ENCODE measurements at regions not wholly inside any gene's neighbourhood (a gene's known extent, or its start where the extent isn't known, plus 50 kb on each side); places are given as distances from the start of the nearest gene placed in this dataset.

DNA sequence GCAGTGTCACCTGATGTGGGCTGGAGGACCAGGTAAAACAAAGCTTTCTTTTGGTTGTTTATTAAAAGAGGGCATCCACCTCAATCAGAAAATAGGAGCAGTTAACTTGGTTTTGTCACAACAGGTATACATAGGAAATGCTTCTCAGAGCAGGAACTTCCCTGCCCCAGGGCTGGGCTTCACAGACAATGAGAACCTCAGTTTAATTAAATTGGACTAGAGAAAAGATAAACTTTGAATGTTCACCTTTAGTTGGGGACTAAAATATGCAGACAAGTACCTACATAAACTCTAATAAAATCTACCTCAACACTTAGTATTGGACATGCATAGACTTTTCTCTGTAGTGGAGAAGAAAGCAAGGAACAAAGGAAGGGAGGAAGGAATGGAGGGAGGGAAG lies 392.0 kb downstream of the ENC1 start:
- no peak for DNase-seq

DNA sequence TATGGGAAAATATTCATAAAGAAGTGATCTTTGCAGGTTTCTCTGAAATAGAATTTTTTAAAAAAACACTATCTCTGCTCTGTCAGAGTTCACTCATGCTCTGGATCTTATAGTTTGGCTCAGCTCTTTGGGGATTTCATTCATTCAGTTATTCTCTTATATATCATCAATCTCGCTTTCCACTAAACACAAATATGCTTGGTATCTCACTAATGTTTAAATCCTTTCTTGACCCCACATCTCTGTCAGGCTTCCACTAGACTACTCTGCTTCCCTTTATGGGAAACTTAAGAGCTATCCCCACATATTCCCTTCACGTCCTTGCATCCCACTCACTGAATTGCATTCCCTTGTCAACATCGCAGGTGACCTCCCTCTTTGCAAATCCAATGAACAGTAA lies 396.1 kb downstream of the ENC1 start:
- no peak for DNase-seq

DNA sequence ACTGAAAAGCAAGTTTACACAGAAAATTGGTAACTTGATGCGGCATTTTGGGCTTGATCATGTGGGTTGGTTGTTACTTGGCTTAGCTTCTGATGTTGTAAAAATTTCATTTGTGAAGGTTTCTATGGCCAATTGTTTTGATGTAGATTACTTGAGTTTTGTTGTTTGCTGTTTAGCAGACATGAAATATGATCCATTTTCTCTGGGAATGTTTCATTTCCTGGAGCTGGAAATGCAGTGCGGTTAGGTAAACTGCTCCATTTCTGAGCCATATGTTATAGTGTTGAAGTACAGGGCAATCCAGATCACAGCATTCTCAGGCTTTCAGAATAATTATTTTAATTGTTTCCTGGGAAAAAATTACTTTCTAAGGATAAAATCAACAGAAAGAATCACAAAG lies 396.9 kb downstream of the ENC1 start:
- no peak for DNase-seq

DNA sequence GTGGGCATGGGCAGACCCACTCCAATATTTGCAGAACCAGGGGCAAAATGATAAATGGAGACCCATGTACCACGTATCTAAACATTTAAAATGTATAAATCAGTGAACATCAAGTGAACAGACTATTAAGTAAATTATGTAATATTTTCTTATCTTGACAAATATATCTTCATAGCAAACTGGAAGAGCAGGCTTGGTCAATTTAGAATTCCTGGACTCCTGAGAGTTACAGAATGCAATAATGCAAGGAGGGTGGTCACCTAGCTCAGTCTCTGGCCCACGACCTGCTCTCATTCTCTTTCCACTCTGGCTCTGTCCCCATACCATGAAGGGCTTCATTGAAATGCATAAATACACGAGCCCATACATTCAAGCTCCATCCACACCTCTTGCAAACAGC lies 398.0 kb downstream of the ENC1 start:
- DNase-seq: no peak

DNA sequence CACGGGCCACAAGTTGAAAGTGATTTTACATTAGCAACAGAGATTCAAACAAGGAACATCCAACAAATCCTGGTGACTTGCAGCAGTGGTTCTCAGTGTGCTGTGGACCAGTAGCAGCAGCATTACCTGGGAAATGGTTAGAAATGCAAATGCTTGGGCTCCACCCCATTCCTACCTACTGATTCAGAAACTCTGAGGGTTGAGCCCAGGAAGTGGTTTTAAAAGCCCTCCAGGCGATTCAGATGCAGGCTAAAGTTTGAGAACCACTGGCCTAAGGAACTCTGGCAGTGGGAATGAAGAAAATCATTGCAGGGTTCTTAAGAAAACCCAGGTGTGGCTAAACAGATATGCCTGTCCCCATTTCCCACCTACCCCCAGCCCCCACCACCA lies 398.8 kb downstream of the ENC1 start:
- peak; percentile 92 for DNase-seq

DNA sequence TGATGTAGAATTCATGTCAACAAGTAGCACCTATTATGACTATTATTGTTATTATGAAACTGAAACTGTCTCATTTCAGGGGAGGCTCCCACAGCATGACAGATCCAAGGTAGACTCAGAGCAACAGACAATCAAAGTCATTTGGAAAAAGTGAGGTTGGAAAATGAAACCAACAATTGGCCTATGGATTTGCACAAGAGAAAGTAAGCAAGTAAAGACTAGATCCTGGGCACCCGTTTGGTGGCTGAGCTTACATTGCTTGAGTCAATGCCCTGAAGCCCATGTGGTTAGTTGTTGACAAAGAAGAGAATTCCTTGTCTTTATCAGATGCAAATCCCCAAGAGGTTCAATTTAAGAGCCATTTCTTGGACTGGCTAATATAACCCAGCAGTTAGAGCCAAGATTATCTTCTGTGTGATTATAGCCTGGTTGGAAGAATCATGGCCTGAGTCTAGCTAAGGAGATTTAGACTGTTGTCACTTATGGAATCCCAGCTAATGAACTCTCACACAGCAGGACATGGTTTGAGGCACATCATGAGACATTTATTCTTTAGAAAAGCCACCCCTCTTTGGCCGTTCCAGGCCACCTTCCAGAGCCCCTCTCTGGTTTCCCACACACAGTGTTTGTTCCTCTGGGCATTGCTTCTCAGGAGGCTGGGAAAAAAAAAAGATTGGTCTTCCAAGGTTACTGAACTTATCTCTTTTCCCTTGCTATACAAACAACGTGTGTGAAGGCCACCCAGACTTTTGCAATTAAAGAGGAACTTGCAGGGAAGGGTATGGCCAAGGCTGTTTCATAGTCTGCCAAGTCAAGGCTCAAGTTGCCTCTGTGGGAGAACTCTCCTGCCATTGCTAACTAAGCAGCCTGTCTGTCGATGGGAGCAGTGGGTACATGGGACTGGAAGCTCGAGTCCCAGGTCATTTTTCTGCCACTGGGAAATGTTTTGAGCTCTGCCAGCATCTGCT lies 399.5 kb downstream of the ENC1 start:
- DNase-seq: peak; percentile 41

DNA sequence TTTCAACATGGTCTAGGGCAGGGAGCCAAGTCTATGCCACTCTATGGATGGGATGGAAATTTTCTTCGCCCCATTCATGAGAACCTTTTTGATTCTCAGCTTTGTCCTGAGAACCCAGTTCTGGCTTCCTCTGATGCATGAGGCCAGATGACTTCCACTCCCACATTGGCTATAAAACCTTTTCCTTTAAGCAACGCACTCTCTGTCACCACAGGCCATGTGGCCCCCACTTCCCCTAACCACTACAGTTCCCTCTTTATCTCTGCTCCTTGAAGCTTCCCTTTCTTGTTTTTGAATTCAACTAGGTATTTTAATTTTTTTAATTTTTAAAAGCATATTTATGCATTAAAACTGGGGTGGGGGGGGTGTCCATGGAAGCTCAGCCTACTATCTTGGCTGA lies 401.3 kb downstream of the ENC1 start:
- no peak for DNase-seq

DNA sequence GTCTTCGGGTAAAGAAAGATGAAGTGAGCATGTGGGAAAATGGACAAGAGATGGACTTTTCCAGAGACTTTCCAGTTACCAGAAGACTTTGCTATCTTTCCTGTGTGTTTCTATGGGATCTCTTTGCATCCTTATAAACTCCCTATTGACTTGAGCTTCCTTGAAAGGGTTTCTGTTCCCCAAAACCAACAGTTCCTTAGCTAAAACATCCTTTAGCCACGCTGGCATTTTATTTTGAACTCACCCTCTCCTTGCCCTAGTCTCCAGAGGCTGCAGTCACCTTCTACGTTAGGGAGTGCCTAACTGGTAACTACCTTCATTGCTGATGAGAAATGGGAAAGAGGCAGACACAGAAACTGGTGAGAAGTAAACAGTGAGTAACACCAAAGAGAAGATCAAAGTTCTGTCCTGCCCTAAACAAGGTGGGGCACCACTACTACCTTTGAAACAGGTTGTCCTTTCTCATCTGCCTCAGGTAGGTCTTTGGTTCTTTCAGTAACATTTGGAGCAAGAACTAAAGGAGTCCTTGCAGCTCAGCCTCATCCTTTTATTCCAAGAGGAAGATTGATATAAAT lies 402.9 kb downstream of the ENC1 start:
- DNase-seq: no peak

DNA sequence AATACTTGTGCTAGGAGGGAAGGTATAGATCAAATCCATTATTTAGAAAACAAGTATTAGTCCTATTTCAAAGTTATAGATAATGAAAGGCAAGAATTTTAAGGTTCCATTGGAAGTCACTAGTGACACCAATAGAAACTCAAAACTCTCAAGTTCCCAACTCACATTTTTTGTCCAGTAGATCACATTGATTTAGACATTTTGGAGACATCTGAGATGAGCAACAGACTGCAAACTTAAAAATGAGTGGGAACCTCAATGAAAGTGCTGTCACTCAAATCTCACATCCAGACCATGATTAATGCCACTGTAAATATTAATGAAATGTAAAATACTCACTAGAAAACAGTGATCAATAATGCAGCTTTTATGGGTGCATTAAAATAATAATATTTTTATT lies 405.0 kb downstream of the ENC1 start:
- no peak for DNase-seq

DNA sequence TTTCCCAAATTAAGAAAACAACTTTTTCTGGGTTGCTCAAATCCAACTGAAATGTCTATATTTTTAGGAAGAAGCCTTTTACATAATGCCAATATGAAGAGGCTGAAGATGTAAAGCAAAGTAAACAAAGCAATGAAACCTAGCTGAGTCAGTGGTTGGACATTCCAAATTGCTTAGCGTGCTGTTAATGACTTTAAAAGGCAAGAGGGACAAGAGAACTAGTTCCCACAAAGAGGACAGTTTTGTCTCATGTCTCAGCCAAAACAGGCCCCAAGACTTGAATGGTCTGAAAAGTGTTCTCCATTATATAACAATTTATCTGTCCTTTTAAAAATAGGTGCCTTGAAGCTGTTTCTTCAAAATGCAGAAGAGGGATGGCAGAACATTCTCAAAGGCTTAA lies 407.0 kb downstream of the ENC1 start:
- no peak for DNase-seq

DNA sequence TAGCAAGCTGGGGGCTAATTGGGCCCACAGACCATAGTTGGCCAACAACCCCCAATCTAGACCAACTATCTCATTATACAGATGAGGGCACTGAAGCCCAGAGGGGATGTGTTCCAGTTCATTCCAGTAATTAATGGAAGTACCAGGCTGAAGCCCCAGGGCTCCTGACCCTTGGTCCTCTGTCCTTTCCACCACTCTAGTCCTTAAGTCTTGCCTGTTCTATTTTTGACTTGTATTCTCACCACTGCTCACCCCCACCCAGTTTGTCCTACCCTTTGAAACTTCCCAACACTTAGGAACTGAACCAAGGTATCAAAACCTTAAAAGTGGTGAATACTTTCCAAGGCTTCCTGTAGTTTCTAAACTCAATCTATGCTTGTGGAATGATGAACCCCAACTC lies 407.4 kb downstream of the ENC1 start:
- no peak for DNase-seq

DNA sequence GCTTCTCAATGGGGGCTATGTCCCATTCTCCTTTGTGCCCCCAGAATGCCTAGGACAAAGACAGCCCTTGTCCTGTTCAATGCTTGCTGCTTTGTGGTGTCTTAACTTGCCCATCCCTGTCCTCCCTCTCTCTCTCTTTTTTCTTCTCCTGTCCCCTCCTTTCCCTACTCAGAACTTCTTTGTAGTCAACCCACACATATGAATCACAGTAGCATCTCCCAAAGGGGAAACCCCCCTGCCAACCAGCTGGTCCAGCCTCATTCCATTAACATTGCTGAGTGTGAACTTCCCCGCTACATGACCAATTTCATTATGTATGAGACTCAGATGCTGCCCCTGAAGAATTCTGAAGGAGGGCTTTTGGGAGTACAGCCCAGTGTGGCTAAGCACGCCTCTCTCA lies 408.3 kb downstream of the ENC1 start:
- peak; percentile 82 for DNase-seq

DNA sequence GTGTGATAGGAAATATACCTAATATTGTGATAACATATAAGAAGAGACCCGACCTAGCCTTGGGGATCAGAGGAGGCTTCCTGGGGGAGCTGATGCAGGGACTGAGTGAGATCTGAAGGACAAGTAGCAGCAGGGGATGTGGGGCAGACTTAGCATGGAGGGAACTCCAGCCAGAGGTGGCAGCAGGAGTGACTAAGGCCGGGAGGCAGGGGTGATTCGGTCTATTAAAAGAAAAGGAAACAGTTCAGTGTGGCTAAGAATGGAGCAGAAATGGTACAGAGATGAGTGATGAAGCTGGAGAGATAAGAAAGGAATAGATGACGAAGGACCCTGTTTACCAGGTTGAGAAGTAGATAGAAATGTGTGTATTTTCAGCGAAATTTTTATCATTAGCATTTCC lies 408.8 kb downstream of the ENC1 start:
- no peak for DNase-seq

DNA sequence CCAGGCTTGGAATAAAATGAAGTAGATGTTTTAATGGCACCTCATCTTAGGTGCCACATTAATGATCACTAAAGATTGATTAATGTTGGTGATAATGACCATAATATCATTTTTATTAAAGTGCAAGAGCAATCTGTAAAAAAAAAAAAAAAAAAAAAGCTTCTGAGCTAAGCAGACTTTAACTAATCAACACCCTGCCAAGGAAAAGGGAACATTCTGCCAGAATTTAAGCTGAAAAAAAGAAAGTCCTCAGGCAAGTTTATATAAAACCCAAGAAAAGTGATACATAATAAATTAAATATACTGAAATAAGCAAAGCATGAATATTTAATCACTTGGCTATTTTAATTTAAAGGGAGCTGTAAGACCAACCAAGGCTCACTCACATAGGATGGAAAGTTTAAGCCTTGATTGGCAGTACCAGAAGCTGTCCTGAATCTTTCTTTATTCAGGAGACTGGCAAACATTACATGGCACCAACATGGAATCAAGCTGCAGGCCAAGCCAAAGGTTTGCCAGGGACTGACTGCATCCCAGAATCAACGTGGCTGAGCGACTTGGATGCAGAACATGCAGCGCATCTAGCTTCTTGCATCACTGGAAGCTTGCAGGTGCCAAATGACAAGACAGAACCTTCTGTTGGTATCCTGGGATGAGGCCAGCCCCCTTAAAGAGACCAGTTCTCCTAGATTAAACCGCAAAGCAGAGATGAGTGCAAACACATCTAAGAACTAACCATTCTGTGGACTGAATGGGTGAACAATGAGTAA lies 413.6 kb downstream of the ENC1 start:
- no peak for DNase-seq

DNA sequence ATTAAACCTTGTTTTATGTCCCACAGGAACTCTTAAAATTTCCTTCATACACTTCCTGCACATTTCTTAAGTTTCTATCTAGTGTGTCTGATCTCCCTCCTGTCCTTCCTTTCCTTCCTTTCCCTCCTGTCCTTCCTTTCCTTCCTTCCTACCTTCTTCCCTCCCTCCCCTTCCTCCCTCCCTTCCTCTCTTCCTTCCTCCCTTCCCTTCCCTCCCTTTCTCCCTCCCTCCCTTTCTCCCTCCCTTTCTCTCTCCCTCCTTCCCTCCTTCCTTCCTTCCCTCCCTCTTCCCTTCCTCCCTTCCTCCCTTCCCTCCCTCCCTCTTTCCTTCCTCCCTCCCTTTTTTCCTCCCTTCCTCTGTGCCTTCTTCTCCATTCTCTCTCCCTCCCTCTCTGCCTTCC lies 414.9 kb downstream of the ENC1 start:
- DNase-seq: no peak

DNA sequence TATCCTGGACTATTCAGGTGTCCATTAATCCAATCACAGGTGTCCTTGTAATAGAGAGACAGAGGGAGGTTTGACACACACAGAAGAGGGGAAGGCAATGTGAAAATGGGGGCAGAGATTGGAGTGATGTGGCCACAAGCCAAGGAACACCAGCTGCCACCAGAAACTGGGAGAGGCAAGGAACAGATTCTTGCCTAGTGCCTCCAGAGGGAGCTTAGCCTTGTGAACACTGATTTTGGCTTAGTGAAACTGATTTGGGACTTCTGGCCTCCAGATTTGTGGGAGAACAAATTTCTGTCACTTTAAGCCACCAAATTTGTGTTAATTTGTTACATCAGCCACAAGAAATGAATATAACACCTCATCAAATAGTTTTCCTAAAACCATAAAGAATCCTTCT lies 416.2 kb downstream of the ENC1 start:
- DNase-seq: no peak

DNA sequence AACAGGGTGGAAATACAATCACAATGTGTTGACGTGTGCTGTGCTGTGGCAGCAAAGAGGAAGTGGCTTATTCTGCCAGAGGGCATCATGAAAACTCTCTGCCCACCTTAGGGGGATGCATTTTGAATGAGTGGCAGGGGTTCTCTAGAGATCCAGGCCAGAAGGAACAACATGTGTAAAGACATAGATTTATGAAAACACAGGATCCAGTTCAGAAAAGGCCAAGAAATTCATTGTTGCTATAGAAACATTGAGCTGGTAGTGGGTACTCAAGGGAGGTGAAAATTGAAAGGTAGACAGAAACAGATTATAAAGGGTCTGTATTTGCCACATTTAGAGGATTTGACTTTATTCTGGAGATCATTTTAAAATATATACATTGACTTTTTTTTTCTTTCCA lies 417.7 kb downstream of the ENC1 start:
- no peak for DNase-seq

DNA sequence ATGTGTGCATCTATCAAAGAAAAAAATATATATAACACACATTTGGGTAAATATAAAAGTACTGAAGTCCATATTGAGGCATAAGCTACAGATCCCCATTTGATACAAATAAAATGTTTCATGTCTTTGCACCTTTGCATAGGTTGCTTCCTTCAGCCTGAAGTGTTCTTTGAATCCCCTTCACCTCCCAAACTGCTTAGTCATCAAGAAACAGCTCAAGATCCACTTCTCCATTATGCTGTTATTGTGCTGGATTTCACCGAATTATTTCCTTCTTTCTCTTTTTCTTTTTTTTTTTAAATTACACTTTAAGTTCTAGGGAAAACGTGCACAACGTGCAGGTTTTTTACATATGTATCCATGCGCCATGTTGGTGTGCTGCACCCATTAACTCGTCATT lies 419.1 kb downstream of the ENC1 start:
- no peak for DNase-seq

DNA sequence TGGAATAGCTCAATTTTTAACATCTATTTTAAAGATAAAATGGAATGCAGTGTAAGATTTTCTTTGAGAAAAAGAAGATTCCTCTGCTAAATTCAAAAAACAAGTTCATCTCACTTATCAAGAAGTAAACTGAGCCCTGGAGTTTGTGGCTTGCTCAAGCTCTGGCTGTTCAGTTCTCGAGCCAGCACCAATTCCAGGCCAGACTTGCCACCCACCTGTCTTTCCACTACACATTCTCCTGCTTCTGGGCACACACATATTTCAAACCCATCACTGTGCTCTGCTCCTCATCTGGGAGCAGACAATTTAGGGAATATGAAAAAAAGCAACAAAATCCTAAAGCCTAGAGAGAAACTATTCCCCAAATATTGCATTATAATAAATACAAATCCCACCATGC lies 424.5 kb downstream of the ENC1 start:
- DNase-seq: no peak

DNA sequence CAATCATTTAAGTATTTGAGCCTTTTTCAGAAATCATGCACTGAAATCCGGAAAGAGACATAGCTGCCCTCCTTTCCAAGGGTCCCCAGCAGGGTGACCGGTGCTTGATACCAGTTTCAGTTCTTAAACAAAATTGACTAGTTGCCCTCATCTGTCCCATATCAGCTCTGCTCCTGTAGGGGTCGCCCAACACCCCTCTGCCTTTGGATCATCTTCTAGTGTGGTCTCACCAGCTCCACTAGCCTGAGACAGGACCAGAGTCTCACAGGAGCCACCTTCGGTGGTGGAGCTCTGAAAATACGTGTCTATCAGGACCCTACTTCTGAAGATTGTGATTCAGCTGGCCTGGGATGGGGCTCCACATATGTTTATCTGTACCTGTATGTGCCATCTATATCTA lies 428.2 kb downstream of the ENC1 start:
- DNase-seq: no peak

DNA sequence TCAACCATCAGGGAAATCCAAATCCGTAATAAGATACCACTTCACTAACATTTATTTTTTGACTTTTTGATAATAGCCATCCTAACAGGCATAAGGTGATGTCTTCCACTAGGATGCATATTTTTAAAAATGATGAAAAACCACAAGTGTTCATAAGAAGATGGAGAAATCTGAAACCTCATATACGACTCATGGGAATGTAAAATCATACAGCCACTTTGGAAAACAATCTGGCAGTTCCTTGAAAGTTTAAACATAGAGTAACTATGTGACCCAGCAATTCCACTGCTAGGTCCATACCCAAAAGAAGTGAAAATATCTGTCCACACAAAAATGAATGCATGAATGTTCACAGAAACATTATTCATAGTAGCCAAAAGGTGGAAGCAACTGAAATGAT lies 431.0 kb downstream of the ENC1 start:
- no peak for DNase-seq

DNA sequence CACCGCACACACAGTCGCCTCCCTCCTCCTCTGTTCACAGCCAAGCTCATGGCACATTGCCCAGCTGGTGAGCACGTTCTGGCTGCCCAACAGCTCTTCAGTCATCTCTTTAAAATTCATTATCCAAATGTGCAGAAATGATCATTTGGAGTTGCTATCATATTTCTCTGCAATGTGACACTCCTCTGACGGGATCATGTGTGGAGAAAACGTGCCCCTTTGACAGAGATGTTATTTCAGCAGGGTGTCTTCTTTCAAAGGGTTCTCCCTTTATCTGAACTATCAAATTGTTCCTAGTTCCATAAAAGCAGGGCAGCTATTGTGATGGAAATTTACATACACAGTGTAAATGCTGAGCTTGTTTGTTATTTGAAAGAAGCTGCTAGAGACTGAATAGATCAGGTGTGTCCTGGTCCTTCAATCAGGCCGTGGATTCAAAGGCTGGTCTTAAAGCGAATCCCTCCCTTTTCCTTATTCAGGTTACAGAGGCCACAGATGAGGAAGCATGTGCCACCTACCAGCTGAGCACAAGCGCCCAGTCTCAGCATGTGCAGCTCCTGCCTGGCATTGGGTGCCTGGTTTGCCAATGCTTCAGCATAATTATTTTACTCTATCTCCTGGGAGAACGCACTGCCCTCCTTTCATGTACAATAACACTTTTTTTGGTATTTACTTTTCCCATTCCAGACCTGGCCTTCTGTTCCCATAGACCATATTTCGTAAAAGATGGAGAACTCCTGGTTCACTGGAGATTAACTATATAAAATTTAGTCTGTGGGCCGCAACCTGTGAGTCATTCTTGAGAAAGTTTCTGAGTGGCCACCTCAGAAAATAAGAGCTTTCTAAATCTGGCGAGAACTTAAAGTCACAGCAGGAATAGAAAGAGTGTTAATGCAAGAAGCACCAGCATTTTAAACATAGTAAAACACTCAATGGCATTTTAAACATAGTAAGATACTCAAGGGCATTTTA lies 433.7 kb downstream of the ENC1 start:
- peak; percentile 80 for DNase-seq
